HepG2 (cell line): ENCODE measurements at regions not wholly inside any gene's neighbourhood (a gene's known extent, or its start where the extent isn't known, plus 50 kb on each side); places are given as distances from the start of the nearest gene placed in this dataset.

Source experiments
- ATAC-seq: fragments of 200-7000 bp; cut with Tn5 transposase; 3 replicates; pipeline ENCODE4 v1.9.1; 2020; ENCODE audit warnings: mild to moderate bottlenecking, moderate library complexity
- BruUV-seq: library from RNA; stranded (reverse); fragments of 400-500 nt; replicated peaks from 2 replicates; lab custom pipeline; 2021; lab: Mats Ljungman, UMichigan
- CTCF ChIA-PET: fragments of 300-600 bp; formaldehyde crosslinking; extraction: SDS; loops from one replicate; lab custom pipeline; 2021; ENCODE audit warnings: low total read pairs, inconsistent platforms, low intra/inter-chr PET ratio; lab: Yijun Ruan, JAX
- POLR2A ChIA-PET: fragments of 350-600 bp; sonication (Branson Sonifier 250); formaldehyde crosslinking; loops from one replicate; lab custom pipeline; 2020; ENCODE audit warnings: antibody characterized with exemption, inconsistent platforms; lab: Yijun Ruan, JAX
- DNase-seq: peaks from one replicate; pipeline ENCODE4 v3.0.0-alpha.2; 2015; ENCODE audit warnings: low spot score
- FAIRE-seq: peaks from 3 replicates; lab custom pipeline; 2011; peaks lifted over from hg19 to GRCh38; lab: Jason Lieb, UNC
- H2AFZ ChIP-seq: one replicate; pipeline ENCODE4 v1.6.1; 2011; ENCODE audit warnings: low read length, inconsistent platforms
- H3K27ac ChIP-seq: fragments of 300-600 bp; 3 replicates; pipeline ENCODE4 v1.8.0; 2011; ENCODE audit warnings: mixed run types, mild to moderate bottlenecking, mixed read lengths, low read length, inconsistent platforms; ENCODE audit not compliant: insufficient read depth; ENCODE audit errors: extremely low read length
- H3K27me3 ChIP-seq, 2 experiments: fragments of 200-600 bp in 1 of 2; 2 replicates in 1 of 2; 3 replicates in 1 of 2; pipeline versions ENCODE4 v1.6.0 to v1.8.0; 2011; ENCODE audit warnings: low read length in 2 of 2, mild to moderate bottlenecking in 2 of 2, moderate library complexity in 2 of 2, inconsistent platforms in 1 of 2; ENCODE audit not compliant: insufficient read depth in 2 of 2, control insufficient read depth in 1 of 2
- H3K36me3 ChIP-seq, 2 experiments: fragments of 200-600 bp in 1 of 2; replicated peaks in 1 of 2; 2 replicates in 1 of 2; 3 replicates in 1 of 2; pipeline versions ENCODE4 v1.5.1 to v1.8.0; 2011; ENCODE audit warnings: low read length in 2 of 2, inconsistent platforms in 1 of 2; ENCODE audit not compliant: insufficient read depth in 2 of 2, control insufficient read depth in 1 of 2
- H3K4me1 ChIP-seq: 2 replicates; pipeline ENCODE4 v1.5.1; 2012; ENCODE audit warnings: low read length, inconsistent platforms; ENCODE audit not compliant: insufficient read depth
- H3K4me2 ChIP-seq: 2 replicates; pipeline ENCODE4 v1.6.0; 2011; ENCODE audit warnings: low read depth, low read length, inconsistent platforms
- H3K4me3 ChIP-seq, 3 experiments: fragments of 200-600 bp in 1 of 3; sonication (generic), shearing (Covaris generic) in 1 of 3; replicated peaks in 1 of 3; 2 replicates each; pipeline ENCODE4 v1.5.1; 2011 to 2016; ENCODE audit warnings: low read length in 3 of 3, inconsistent platforms in 2 of 3, low read depth in 2 of 3, mild to moderate bottlenecking in 2 of 3, control low read depth in 1 of 3, mixed read lengths in 1 of 3; ENCODE audit not compliant: insufficient read depth in 1 of 3
- H3K79me2 ChIP-seq: one replicate; pipeline ENCODE4 v1.6.1; 2011; ENCODE audit warnings: low read length, inconsistent platforms; ENCODE audit not compliant: insufficient read depth
- H3K9ac ChIP-seq: 2 replicates; pipeline ENCODE4 v1.6.0; 2011; ENCODE audit warnings: mild to moderate bottlenecking, low read depth, low read length, inconsistent platforms; ENCODE audit not compliant: insufficient read depth
- H3K9me3 ChIP-seq: 2 replicates; pipeline ENCODE4 v1.5.1; 2012; ENCODE audit warnings: mild to moderate bottlenecking, low read length
- H4K20me1 ChIP-seq: 2 replicates; pipeline ENCODE4 v1.6.0; 2011; ENCODE audit warnings: inconsistent platforms, mild to moderate bottlenecking, low read length, moderate library complexity; ENCODE audit not compliant: insufficient read depth
- EEA1 ChIP-seq: sonication (generic); formaldehyde crosslinking; IDR thresholded peaks from 2 replicates; pipeline ENCODE4 v1.5.1; 2020; ENCODE audit warnings: mild to moderate bottlenecking, missing genetic modification reagents, borderline replicate concordance
- FOXA1 ChIP-seq, 2 experiments: fragments of 450-650 bp in 1 of 2; sonication (generic) in 1 of 2; formaldehyde crosslinking in 1 of 2; IDR thresholded peaks; 2 replicates each; pipeline versions ENCODE4 v1.4.0 to v1.6.1; 2016 to 2020; ENCODE audit warnings: missing genetic modification reagents in 1 of 2
- HMG20A ChIP-seq: IDR thresholded peaks from 2 replicates; pipeline ENCODE4 v1.6.1; 2016; ENCODE audit warnings: borderline replicate concordance
- KDM3A ChIP-seq: IDR thresholded peaks from 2 replicates; pipeline ENCODE4 v1.6.1; 2018; ENCODE audit warnings: low read depth, missing compliant biosample characterization
- PAXIP1 ChIP-seq: sonication (generic); formaldehyde crosslinking; conservative IDR thresholded peaks from 2 replicates; pipeline ENCODE4 v1.4.0; 2020; ENCODE audit warnings: mild to moderate bottlenecking, missing genetic modification reagents, moderate library complexity
- SAFB2 ChIP-seq: sonication (generic); formaldehyde crosslinking; IDR thresholded peaks from 2 replicates; pipeline ENCODE4 v1.5.1; 2020; ENCODE audit warnings: missing genetic modification reagents, low read depth, mild to moderate bottlenecking, borderline replicate concordance
- TAF1 ChIP-seq: sonication (generic); formaldehyde crosslinking; IDR thresholded peaks from 2 replicates; pipeline ENCODE4 v1.4.0; 2020; ENCODE audit warnings: missing genetic modification reagents
- TRIM24 ChIP-seq: sonication (generic); formaldehyde crosslinking; IDR thresholded peaks from 2 replicates; pipeline ENCODE4 v1.8.0; 2022; ENCODE audit warnings: mild to moderate bottlenecking, missing genetic modification reagents
- ZBTB33 ChIP-seq: sonication (generic); formaldehyde crosslinking; IDR thresholded peaks from 2 replicates; pipeline ENCODE4 v1.4.0; 2020; ENCODE audit warnings: missing genetic modification reagents
- ZNF484 ChIP-seq: sonication (generic); formaldehyde crosslinking; IDR thresholded peaks from 2 replicates; pipeline ENCODE4 v1.5.1; 2020; ENCODE audit warnings: mild to moderate bottlenecking, low read depth, missing genetic modification reagents, borderline replicate concordance
- WGBS: methylation state at CpG from one replicate; pipeline ENCODE4 v1.1.6; 2017; ENCODE audit warnings: low lambda C conversion rate; 5-methylcytosine and 5-hydroxymethylcytosine counted together
- in situ Hi-C: cut with HindIII; loops from 2 replicates; pipeline ENCODE4 v1.10.0; 2017; ENCODE audit warnings: low pct_unique_long_range_greater_than_20kb; ENCODE audit not compliant: extremely low pct_ligation_motif_present
- intact Hi-C: fragments of 100-400 bp; cut with micrococcal nuclease; formaldehyde crosslinking; loops from one replicate; pipeline ENCODE4 v1.10.0; 2022; ENCODE audit not compliant: unreplicated experiment

DNA sequence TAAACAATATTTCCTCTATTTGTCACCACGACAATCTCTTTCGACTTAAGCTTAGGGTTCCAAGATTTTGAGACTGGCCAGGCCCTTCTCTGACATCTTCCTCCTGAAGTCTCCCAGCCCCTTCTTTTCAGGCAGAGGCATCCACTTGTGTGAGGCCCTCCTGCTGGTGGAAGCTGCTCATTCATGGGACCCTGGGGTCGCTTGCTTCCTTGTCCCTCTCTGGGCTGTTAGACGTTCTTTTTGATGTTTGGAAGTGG, 188.2 kb upstream of the APCDD1 start:
- Histone ChIP-seq H3K9ac (no peak overlapping the region), H3K9me3 (no peaks in the 10 kb centered on the region), H3K27me3 (peaks cover 0 to 4% of the 10 kb centered on the region in 2 experiments; a peak in 2 of 5 replicates), H4K20me1 (no peaks in the 10 kb centered on the region), H3K4me1 (peaks cover 11% of the 10 kb centered on the region; the same call in 1 of the 2 replicates), H2AFZ (no peak overlapping the region), H3K4me2 (no peak overlapping the region), H3K79me2 (no peaks in the 10 kb centered on the region), H3K27ac (no peak overlapping the region), H3K4me3 (no peak overlapping the region), H3K36me3 (no peaks in the 10 kb centered on the region)
- intact Hi-C loops = no loop called here
- WGBS = 21% methylated on average over 4 of the region's 4 CpGs
- FAIRE-seq (no peak), ATAC-seq (no peak), DNase-seq (no peak)
- in situ Hi-C loops = no loop called here
- no TSS peak for BruUV-seq
- ChIA-PET POLR2A (no interaction called here), CTCF (no interaction called here)
- TF ChIP-seq ZNF484 (CRISPR knock-in tag) (no peak), SAFB2 (CRISPR knock-in tag) (no peak), FOXA1 (IDR thresholded peaks at IDR 0.05) (no peak), FOXA1 (CRISPR knock-in tag; IDR thresholded peaks at IDR 0.05) (no peak), HMG20A (no peak), ZBTB33 (no peak), TAF1 (CRISPR knock-in tag) (no peak), KDM3A (no peak), PAXIP1 (CRISPR knock-in tag) (no peak), TRIM24 (CRISPR knock-in tag) (no peak), EEA1 (CRISPR knock-in tag) (no peak)
